NCI-H446 treated with DMSO at 0.1 percent for 48 hours (cell line): ENCODE measurements at regions not wholly inside any gene's neighbourhood (a gene's known extent, or its start where the extent isn't known, plus 50 kb on each side); places are given as distances from the start of the nearest gene placed in this dataset.
"Not testable (repeated sequence)": the region's sequence is repeated elsewhere in the genome, so short reads cannot be mapped to it uniquely, and the experiment has no call there.

Experiments
- DNase-seq: peaks from one replicate; lab custom pipeline; 2025; lab: John Stamatoyannopoulos, UW

- DNase-seq, result no peak
Measured at GRCh38 chr4:3879681-3880614, 113.8 kb downstream of the ADRA2C start.

DNA sequence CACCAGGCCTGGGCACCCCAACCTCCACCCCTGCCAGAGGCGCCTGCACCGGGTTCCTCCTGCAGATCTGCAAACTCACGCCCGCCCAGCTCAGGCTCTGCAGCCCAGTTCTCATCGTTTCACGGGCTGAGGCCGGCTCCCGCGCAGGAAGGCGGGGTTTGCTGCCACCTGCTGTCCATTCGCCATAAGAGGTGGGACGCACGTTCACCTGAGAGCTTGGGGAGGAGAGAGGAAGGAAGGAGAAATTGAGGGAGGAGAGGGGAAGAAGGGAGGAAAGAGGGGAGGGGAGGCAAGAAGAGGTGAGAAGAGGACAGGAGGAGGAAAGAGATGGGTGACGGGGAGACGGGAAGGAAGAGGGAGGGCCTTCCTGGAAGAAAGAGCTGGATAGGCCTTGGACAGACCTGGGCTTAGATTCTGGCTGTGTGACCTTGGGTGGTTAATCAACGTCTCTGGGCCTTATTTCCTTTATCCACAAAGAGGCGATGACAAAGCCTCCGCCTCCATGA, 114.5 kb downstream of the ADRA2C start:
- DNase-seq, result no peak

DNA sequence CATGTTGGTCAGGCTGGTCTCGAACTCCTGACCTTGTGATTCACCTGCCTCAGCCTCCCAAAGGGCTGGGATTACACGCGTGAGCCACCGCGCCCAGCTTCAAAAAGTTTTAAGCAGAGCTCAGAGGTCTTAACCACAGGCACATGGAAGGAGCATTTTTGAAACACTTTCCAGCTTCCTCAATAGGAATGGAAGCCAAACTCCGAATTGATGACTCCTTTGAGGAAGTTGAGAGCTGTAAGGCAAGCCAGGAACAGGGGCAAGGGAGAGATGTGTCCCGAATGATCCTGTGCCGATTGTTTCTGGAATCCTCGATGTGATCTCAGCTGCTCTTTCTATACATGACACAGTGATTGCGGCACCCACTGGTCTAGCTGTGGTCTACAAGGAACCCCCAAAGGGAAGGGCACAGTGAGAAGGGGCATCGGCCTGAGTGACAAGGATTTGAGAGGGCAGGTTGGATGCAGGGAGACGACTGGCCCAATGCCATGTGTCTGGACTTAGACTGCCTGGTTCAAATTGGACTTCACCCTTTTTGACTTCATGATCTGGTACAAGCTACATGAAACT, 116.2 kb downstream of the ADRA2C start:
- DNase-seq, result not testable (repeated sequence)

GRCh38 chr4:3884261-3884660, 118.1 kb downstream of the ADRA2C start:
- DNase-seq, result not testable (repeated sequence)

DNA sequence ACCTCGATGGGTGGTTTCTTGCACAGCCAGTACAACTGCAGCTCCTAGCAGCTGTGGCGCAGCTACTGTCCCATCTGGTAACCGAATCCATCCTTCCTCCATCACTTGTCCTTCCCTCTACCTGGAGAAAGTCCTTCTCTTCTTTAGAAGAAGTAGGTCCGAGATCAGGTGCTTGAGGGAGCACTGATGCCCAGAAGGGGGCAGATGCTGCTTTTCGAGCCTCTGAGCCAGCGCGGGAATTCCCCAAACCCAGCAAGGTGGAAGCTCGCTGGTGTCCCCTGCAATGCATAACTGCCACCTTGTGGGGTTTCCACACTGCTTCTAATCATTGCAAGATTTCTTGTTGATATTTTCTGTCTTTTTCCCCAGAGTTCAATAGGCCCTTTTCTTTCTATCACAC, 127.4 kb downstream of the ADRA2C start:
- not testable (repeated sequence) for DNase-seq

- DNase-seq, result not testable (repeated sequence)
Measured at GRCh38 chr4:3894086-3894959, 128.1 kb downstream of the ADRA2C start.

GRCh38 chr4:3896441-3896840, 130.3 kb downstream of the ADRA2C start:
- no peak for DNase-seq

GRCh38 chr4:3896871-3897578, 130.8 kb downstream of the ADRA2C start:
- DNase-seq, result not testable (repeated sequence)

DNA sequence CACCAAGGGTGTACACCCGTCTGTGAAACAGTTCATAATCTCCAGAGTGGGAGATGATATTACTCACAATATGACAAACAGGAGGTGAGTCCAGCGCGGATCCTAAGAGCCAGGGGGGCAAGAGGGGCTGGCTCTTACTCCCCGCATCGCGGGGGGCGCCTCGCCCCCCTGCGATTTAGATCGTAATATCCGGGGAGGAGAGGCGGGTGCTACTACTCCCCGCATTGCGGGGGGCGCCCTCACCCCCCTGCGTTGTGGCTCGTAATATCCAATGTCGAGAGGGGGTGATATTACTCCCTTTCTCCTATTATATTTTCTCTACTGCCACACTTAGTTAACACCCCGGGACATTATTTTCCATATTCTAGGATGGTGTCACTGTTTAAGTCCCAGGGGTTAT, 131.9 kb downstream of the ADRA2C start:
- no peak for DNase-seq

DNA sequence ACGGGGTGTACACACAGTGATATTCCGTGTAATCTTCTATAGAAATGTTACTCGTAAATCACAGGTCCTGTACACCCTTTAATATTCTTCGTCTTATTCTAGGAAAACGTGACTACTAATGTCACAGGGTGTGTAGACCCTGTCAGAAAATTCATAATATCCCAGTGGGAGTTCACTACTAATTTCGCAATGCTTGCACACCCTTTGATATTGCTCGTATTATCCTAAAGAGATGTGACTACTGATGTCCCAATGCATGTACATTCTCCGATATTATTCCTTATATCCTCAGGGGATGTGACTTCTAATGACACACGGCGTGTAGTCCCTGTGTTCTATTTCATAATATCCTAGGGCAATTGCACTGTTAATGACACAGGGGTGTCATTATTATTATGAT, 132.7 kb downstream of the ADRA2C start:
- DNase-seq, result not testable (repeated sequence)

DNA sequence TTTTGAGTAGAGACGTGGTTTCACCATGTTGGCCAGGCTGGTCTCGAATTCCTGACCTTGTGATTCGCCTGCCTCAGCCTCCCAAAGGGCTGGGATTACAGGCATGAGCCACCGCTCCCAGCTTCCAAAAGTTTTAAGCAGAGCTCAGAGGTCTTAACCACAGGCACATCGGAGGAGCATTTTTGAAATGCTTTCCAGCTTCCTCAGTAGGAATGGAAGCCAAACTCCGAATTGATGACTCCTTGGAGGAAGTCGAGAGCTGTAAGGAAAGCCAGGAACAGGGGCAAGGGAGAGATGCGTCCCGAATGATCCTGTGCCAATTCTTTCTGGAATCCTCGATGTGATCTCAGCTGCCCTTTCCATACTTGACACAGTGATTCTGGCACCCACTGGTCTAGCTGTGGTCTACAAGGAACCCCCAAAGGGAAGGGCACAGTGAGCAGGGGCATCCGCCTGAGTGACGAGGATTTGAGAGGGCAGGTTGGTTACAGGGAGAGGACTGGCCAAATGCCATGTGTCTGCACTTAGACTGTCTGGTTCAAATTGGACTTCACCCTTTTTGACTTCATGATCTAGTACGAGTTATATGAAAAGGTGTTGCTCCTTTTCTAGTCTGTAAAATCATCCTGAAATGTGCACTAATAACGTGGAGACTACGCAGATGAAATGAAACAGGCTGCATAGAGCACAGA, 138.2 kb downstream of the ADRA2C start:
- not testable (repeated sequence) for DNase-seq

GRCh38 chr4:3909616-3910015, 143.4 kb downstream of the ADRA2C start:
- not testable (repeated sequence) for DNase-seq

DNA sequence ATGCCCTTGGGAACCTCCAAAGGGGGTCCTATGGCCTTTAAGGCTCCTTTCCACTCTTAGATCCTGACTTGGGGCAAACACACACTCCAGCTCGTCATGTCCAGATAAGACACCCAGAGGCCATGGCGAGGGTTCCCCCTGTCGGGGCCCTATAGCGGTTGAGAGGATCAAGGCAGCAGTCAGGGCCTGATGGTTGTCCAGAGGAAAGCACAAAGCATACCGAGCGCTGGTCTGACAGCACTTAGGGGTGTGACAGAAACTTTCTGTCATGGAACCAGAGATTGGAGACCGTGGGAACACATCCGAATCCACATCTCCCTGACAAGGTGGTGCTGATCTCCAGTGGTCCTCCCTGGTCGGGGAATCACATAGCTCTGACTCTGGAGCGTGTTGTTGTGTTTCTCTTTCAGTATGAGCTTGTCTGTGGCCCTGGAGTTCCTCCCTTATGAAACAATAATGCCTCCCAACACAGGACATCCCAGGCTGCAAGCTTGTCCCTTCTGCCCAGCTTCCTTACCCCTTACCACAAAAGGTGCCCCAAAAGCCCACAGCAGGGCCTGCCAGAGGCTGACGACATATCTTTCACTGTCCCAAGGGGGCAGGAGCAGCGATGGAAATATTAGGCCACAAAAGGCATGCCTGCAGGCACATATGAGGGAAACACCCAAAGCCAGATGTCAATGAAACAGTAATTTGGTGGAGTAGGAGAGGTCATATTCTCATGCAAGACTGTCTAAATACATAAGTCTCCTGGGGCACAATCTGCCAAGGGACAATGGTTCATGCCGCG, 144.2 kb downstream of the ADRA2C start:
- not testable (repeated sequence) for DNase-seq

GRCh38 chr4:3911252-3911856, 145.2 kb downstream of the ADRA2C start:
- DNase-seq, result no peak

- DNase-seq, result not testable (repeated sequence)
Measured at GRCh38 chr4:3914511-3914910, 148.3 kb downstream of the ADRA2C start.

- not testable (repeated sequence) for DNase-seq
Measured at GRCh38 chr4:3919509-3919908, 153.3 kb downstream of the ADRA2C start.

DNA sequence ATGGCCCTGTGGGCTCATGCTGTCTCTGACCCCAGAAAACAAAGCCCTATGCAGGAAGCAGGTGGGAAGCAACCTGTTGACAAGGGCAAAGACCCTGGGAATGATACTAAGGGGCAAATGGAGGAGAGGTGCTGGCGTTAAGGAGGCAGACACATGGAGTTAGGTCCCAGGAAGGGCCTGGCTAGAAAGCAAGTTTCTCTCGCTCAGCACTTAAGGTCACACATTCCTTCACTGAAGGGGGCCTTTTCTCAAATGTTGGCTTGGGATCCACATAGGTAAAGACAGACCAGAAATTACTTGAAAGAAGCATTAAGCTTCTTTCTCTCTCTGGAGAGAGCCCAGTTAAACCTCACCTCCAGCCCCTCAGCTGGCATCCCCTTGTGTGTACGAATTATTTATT, 155.7 kb downstream of the ADRA2C start:
- not testable (repeated sequence) for DNase-seq

DNA sequence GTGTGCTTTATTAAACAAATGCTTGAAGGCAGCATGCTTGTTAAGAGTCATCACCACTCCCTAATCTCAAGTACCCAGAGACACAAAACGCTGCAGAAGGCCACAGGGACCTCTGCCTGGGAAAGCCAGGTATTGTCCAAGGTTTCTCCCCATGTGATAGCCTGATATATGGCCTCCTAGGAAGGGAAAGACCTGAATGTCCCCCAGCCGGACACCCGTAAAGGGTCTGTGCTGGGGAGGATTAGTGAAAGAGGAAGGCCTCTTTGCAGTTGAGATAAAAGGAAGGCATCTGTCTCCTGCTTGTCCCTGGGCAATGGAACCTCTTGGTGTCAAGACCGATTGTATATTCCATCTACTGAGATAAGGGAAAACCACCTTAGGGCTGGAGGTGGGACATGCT, 159.7 kb downstream of the ADRA2C start:
- not testable (repeated sequence) for DNase-seq

- not testable (repeated sequence) for DNase-seq
Measured at GRCh38 chr4:3926271-3926670, 160.1 kb downstream of the ADRA2C start.
